HCT116 (cell line): ENCODE measurements at regions not wholly inside any gene's neighbourhood (a gene's known extent, or its start where the extent isn't known, plus 50 kb on each side); places are given as distances from the start of the nearest gene placed in this dataset.

Experiments used
- ATAC-seq: fragments of 200-7000 bp; cut with Tn5 transposase; 2 replicates; pipeline ENCODE4 v1.9.1; 2020; ENCODE audit warnings: mild to moderate bottlenecking, moderate library complexity
- BruUV-seq: library from RNA; stranded (reverse); fragments of 400-500 nt; replicated peaks from 2 replicates; lab custom pipeline; 2021; lab: Mats Ljungman, UMichigan
- CTCF ChIA-PET: fragments of 300-600 bp; sonication (Branson Sonifier 250); formaldehyde crosslinking; loops from one replicate; lab custom pipeline; 2021; ENCODE audit warnings: antibody characterized with exemption; lab: Charles Lee
- POLR2A ChIA-PET: fragments of 300-600, 350-600 bp; sonication (Branson Sonifier 250); formaldehyde crosslinking; loops from one replicate; lab custom pipeline; 2021; ENCODE audit warnings: antibody characterized with exemption; lab: Charles Lee
- RAD21 ChIA-PET, 2 experiments: fragments of 300-600 bp; sonication (Branson Sonifier 250); formaldehyde crosslinking; loops; one replicate each; lab custom pipeline; 2023; ENCODE audit warnings: low total read pairs in 2 of 2; ENCODE audit not compliant: uncharacterized antibody in 2 of 2, unreplicated experiment in 2 of 2, low non-redundant PET in 1 of 2; lab: Charles Lee
- DNase-seq: peaks from one replicate; pipeline ENCODE4 v3.0.0-alpha.2; 2010; ENCODE audit warnings: low read depth, low spot score
- H2AFZ ChIP-seq: fragments of 200-600 bp; shearing (Covaris generic), sonication (generic); 2 replicates; pipeline ENCODE4 v1.6.1; 2017; ENCODE audit warnings: low read depth, mixed run types, mixed read lengths, antibody characterized with exemption, low read length; ENCODE audit not compliant: poor library complexity, severe bottlenecking
- H3K27ac ChIP-seq: 2 replicates; pipeline ENCODE4 v1.5.1; 2012; ENCODE audit warnings: low read depth, low read length
- H3K27me3 ChIP-seq: fragments of 200-600 bp; sonication (generic); 2 replicates; pipeline ENCODE4 v1.6.1; 2016; ENCODE audit warnings: mixed run types, low read length, mixed read lengths; ENCODE audit not compliant: insufficient read depth
- H3K36me3 ChIP-seq, 2 experiments: fragments of 200-500 bp in 1 of 2; fragments of 200-600 bp in 1 of 2; sonication (Bioruptor generic) in 1 of 2; sonication (generic) in 1 of 2; 2 replicates each; pipeline versions ENCODE4 v1.5.1 to v1.6.1; 2014 to 2016; ENCODE audit warnings: low read length in 2 of 2, inconsistent platforms in 1 of 2, mixed read lengths in 1 of 2, mixed run types in 1 of 2; ENCODE audit not compliant: insufficient read depth in 2 of 2, control insufficient read depth in 1 of 2
- H3K4me1 ChIP-seq, 2 experiments: fragments of 200-600 bp in 1 of 2; sonication (generic) in 1 of 2; 2 replicates each; pipeline versions ENCODE4 v1.5.1 to v1.6.1; 2012 to 2017; ENCODE audit warnings: low read length in 2 of 2, inconsistent platforms in 1 of 2, mild to moderate bottlenecking in 1 of 2, mixed read lengths in 1 of 2, mixed run types in 1 of 2, moderate library complexity in 1 of 2; ENCODE audit not compliant: insufficient read depth in 2 of 2, control insufficient read depth in 1 of 2
- H3K4me2 ChIP-seq: fragments of 200-600 bp; sonication (generic); 2 replicates; pipeline ENCODE4 v1.6.1; 2017; ENCODE audit warnings: mixed run types, low read length, mixed read lengths
- H3K4me3 ChIP-seq, 2 experiments: fragments of 200-600 bp in 1 of 2; sonication (generic) in 1 of 2; replicated peaks in 1 of 2; 2 replicates each; pipeline ENCODE4 v1.5.1; 2011 to 2016; ENCODE audit warnings: low read length in 2 of 2, control low read depth in 1 of 2, low read depth in 1 of 2, mild to moderate bottlenecking in 1 of 2, mixed read lengths in 1 of 2, mixed run types in 1 of 2
- H3K79me2 ChIP-seq: fragments of 200-600 bp; sonication (generic); 2 replicates; pipeline ENCODE4 v1.6.1; 2017; ENCODE audit warnings: mild to moderate bottlenecking, mixed run types, low read length, moderate library complexity, mixed read lengths; ENCODE audit not compliant: insufficient read depth
- H3K9ac ChIP-seq: fragments of 200-600 bp; sonication (generic); 2 replicates; pipeline ENCODE4 v1.6.1; 2016; ENCODE audit warnings: low read length, mixed read lengths
- H3K9me2 ChIP-seq: fragments of 200-600 bp; sonication (generic), shearing (Covaris generic); 2 replicates; pipeline ENCODE4 v1.6.1; 2017; ENCODE audit warnings: mixed run types, mild to moderate bottlenecking, moderate library complexity; ENCODE audit not compliant: insufficient read depth
- H3K9me3 ChIP-seq, 2 experiments: fragments of 200-500 bp in 1 of 2; fragments of 200-600 bp in 1 of 2; sonication (Bioruptor generic) in 1 of 2; sonication (generic) in 1 of 2; 2 replicates each; pipeline ENCODE4 v1.6.1; 2014 to 2017; ENCODE audit warnings: low read length in 2 of 2, mixed read lengths in 2 of 2, inconsistent platforms in 1 of 2, low read depth in 1 of 2, mild to moderate bottlenecking in 1 of 2, mixed run types in 1 of 2, moderate library complexity in 1 of 2; ENCODE audit not compliant: control insufficient read depth in 1 of 2, insufficient read depth in 1 of 2
- H4K20me1 ChIP-seq: fragments of 200-600 bp; sonication (generic), shearing (Covaris generic); 2 replicates; pipeline ENCODE4 v1.6.1; 2017; ENCODE audit warnings: mixed run types, mild to moderate bottlenecking, moderate library complexity; ENCODE audit not compliant: insufficient read depth
- ATF3 ChIP-seq: IDR thresholded peaks from 2 replicates; pipeline ENCODE4 v1.6.1; 2012
- CEBPB ChIP-seq: IDR thresholded peaks from 2 replicates; pipeline ENCODE4 v1.6.1; 2012; ENCODE audit warnings: low read depth
- EZH2 ChIP-seq: fragments of 200-600 bp; sonication (generic); IDR thresholded peaks from 2 replicates; pipeline ENCODE4 v1.6.1; 2017; ENCODE audit warnings: antibody characterized with exemption, mixed run types
- EZH2phosphoT487 ChIP-seq: fragments of 200-600 bp; IDR thresholded peaks from 2 replicates; pipeline ENCODE4 v1.6.1; 2018; ENCODE audit warnings: antibody characterized with exemption, borderline replicate concordance
- FOSL1 ChIP-seq: IDR thresholded peaks from 2 replicates; pipeline ENCODE4 v1.6.1; 2012; ENCODE audit warnings: low read depth
- SIN3A ChIP-seq: IDR thresholded peaks from 2 replicates; pipeline ENCODE4 v1.6.1; 2012; ENCODE audit warnings: low read depth
- SRF ChIP-seq: IDR thresholded peaks from 2 replicates; pipeline ENCODE4 v1.6.1; 2012; ENCODE audit warnings: low read depth
- TCF7L2 ChIP-seq: IDR thresholded peaks from 2 replicates; pipeline ENCODE4 v1.7.0; 2011; ENCODE audit warnings: borderline replicate concordance, inconsistent platforms; ENCODE audit not compliant: insufficient read depth, insufficient read length; ENCODE audit errors: extremely low read depth
- ZBTB33 ChIP-seq: IDR thresholded peaks from 2 replicates; pipeline ENCODE4 v1.6.1; 2011; ENCODE audit warnings: mild to moderate bottlenecking, low read length, moderate library complexity; ENCODE audit not compliant: insufficient replicate concordance; ENCODE audit errors: extremely low read depth
- intact Hi-C: fragments of 100-400 bp; cut with micrococcal nuclease; formaldehyde crosslinking; loops from 2 replicates; pipeline ENCODE4 v1.10.0; 2022

- Histone ChIP-seq H3K9me3 (no peaks in the 10 kb centered on the region), H3K27me3 (no peaks in the 10 kb centered on the region), H3K9me2 (no peaks in the 10 kb centered on the region), H4K20me1 (no peaks in the 10 kb centered on the region), H3K36me3 (no peaks in the 10 kb centered on the region), H3K4me3 (no peak overlapping the region), H3K9ac (no peak overlapping the region), H2AFZ (no peak overlapping the region), H3K27ac (no peak overlapping the region), H3K4me1 (0 out of 4 replicates have a peak, but pooled peaks cover 0 to 2% of the 10 kb centered on the region in 2 experiments), H3K79me2 (no peaks in the 10 kb centered on the region), H3K4me2 (no peak overlapping the region)
- ChIA-PET POLR2A (no interaction called here), CTCF (no interaction called here), RAD21 (interaction anchor here in 1 of 2 experiments (0.5 kb wide), 1 partner anchor 431 kb away, joined by 3 read pairs; no protein-coding TSS in a partner anchor)
- intact Hi-C loops: no loop called here
- ATAC-seq: no peak
- DNase-seq: no peak
- BruUV-seq: no TSS peak
- TF ChIP-seq EZH2phosphoT487 (no peak), SRF (no peak), TCF7L2 (no peak), FOSL1 (no peak), EZH2 (no peak), CEBPB (no peak), SIN3A (no peak)
Observed at GRCh38 chr20:48051794-48052474, 266.7 kb upstream of the SULF2 start.

- intact Hi-C loops: no loop called here
- CTCF ChIA-PET: no interaction called here
- POLR2A ChIA-PET: no interaction called here
- Histone ChIP-seq H3K4me2 (no peak overlapping the region), H3K27ac (no peak overlapping the region), H4K20me1 (no peaks in the 10 kb centered on the region), H3K9me3 (no peaks in the 10 kb centered on the region), H3K27me3 (0 out of 2 replicates have a peak, but pooled peaks cover 6% of the 10 kb centered on the region), H2AFZ (no peak overlapping the region), H3K9ac (no peak overlapping the region), H3K36me3 (no peaks in the 10 kb centered on the region), H3K79me2 (no peaks in the 10 kb centered on the region), H3K9me2 (no peaks in the 10 kb centered on the region), H3K4me1 (0 out of 4 replicates have a peak, but pooled peaks cover 0 to 2% of the 10 kb centered on the region in 2 experiments), H3K4me3 (no peak overlapping the region)
- no peak for TF ChIP-seq ATF3
- no peak for TF ChIP-seq ZBTB33
- no peak for TF ChIP-seq FOSL1
- ATAC-seq: no peak
- RAD21 ChIA-PET: no interaction called here
- DNase-seq: no peak
- no TSS peak for BruUV-seq
Observed at GRCh38 chr20:48049641-48050040, 264.4 kb upstream of the SULF2 start.
